Activated CD4-positive, alpha-beta T cell treated with anti-CD3 and anti-CD28 coated beads for 36 hours (primary cell): ENCODE measurements at regions not wholly inside any gene's neighbourhood (a gene's known extent, or its start where the extent isn't known, plus 50 kb on each side); places are given as distances from the start of the nearest gene placed in this dataset.

Experiments
- ATAC-seq: fragments of 200-7000 bp; cut with Tn5 transposase; one replicate; pipeline ENCODE4 v1.10.0; 2021; ENCODE audit warnings: mild to moderate bottlenecking, moderate library complexity
- CTCF ChIA-PET: fragments of 350-600 bp; sonication (Branson Sonifier 250); formaldehyde crosslinking; loops from one replicate; lab custom pipeline; 2021; ENCODE audit warnings: antibody characterized with exemption; lab: Charles Lee
- POLR2A ChIA-PET: fragments of 350-600 bp; sonication (Branson Sonifier 250); formaldehyde crosslinking; loops from one replicate; lab custom pipeline; 2021; ENCODE audit warnings: antibody characterized with exemption, inconsistent platforms; lab: Charles Lee
- DNase-seq: peaks from one replicate; pipeline ENCODE4 v3.0.0-alpha.2; 2020
- H3K27ac Mint-ChIP-seq: one replicate; pipeline ENCODE4 v1.8.0; 2021; ENCODE audit warnings: mixed read lengths
- H3K27me3 Mint-ChIP-seq: one replicate; pipeline ENCODE4 v1.8.0; 2021; ENCODE audit warnings: mixed read lengths
- H3K36me3 Mint-ChIP-seq: one replicate; pipeline ENCODE4 v1.8.0; 2021; ENCODE audit warnings: low read depth, mixed read lengths
- H3K4me1 Mint-ChIP-seq: one replicate; pipeline ENCODE4 v1.8.0; 2021; ENCODE audit warnings: mixed read lengths
- H3K4me3 Mint-ChIP-seq: one replicate; pipeline ENCODE4 v1.8.0; 2021; ENCODE audit warnings: mild to moderate bottlenecking, moderate library complexity, mixed read lengths
- H3K9me3 Mint-ChIP-seq: one replicate; pipeline ENCODE4 v1.8.0; 2021; ENCODE audit warnings: low read depth, mixed read lengths
- intact Hi-C, 2 experiments: fragments of 100-400 bp; cut with DNase I in 1 of 2; cut with micrococcal nuclease in 1 of 2; formaldehyde crosslinking; loops; one replicate each; pipeline versions ENCODE4 v1.14.2 to v1.15.1; 2022 to 2024; cut with DNase I, micrococcal nuclease

GRCh38 chr21:17738176-17738953, 80.8 kb downstream of the C21orf91 start:
- no peak for ATAC-seq
- ChIA-PET CTCF (no interaction called here), POLR2A (no interaction called here)

GRCh38 chr21:17736072-17736471, 83.1 kb downstream of the C21orf91 start:
- no peak for ATAC-seq
- intact Hi-C loops: no loop called here
- DNase-seq: no peak
- H3K9me3 Mint-ChIP-seq: no peaks in the 10 kb centered on the region
- no peak overlapping the region for H3K4me3 Mint-ChIP-seq
- POLR2A ChIA-PET: no interaction called here
- peaks cover 5% of the 10 kb centered on the region for H3K4me1 Mint-ChIP-seq
- H3K36me3 Mint-ChIP-seq: no peaks in the 10 kb centered on the region
- CTCF ChIA-PET: interaction anchor here (1.4 kb wide), 1 partner anchor 100 kb away, joined by 3 read pairs; no protein-coding TSS in a partner anchor
- H3K27me3 Mint-ChIP-seq: no peaks in the 10 kb centered on the region
- no peak overlapping the region for H3K27ac Mint-ChIP-seq

More at GRCh38 chr21:17738176-17738953, 80.8 kb downstream of the C21orf91 start:
- H3K27me3 Mint-ChIP-seq: no peaks in the 10 kb centered on the region
- no peak for DNase-seq
- H3K27ac Mint-ChIP-seq: no peak overlapping the region
- no peak overlapping the region for H3K4me3 Mint-ChIP-seq
- intact Hi-C loops: no loop called here
- H3K4me1 Mint-ChIP-seq: peaks cover 15% of the 10 kb centered on the region
- peaks cover 3% of the 10 kb centered on the region for H3K9me3 Mint-ChIP-seq
- no peaks in the 10 kb centered on the region for H3K36me3 Mint-ChIP-seq

- no peaks in the 10 kb centered on the region for H3K27me3 Mint-ChIP-seq
- intact Hi-C loops: no loop called here
- POLR2A ChIA-PET: no interaction called here
- H3K4me3 Mint-ChIP-seq: no peak overlapping the region
- H3K9me3 Mint-ChIP-seq: no peaks in the 10 kb centered on the region
- no peaks in the 10 kb centered on the region for H3K36me3 Mint-ChIP-seq
- CTCF ChIA-PET: interaction anchor here (0.6 to 1.3 kb wide), 2 partner anchors 54 to 58 kb away, joined by 3 to 5 read pairs; no protein-coding TSS in a partner anchor
- no peak overlapping the region for H3K27ac Mint-ChIP-seq
- no peaks in the 10 kb centered on the region for H3K4me1 Mint-ChIP-seq
- ATAC-seq: no peak
- DNase-seq: no peak
These were observed 85.9 kb downstream of the C21orf91 start for GRCh38 chr21:17733209-17733608.

GRCh38 chr21:17732306-17732705, 86.8 kb downstream of the C21orf91 start:
- ATAC-seq (no peak), DNase-seq (no peak)
- Mint-ChIP-seq H3K4me3 (no peak overlapping the region), H3K27me3 (no peaks in the 10 kb centered on the region), H3K27ac (no peak overlapping the region), H3K9me3 (no peaks in the 10 kb centered on the region), H3K36me3 (no peaks in the 10 kb centered on the region), H3K4me1 (no peaks in the 10 kb centered on the region)
- intact Hi-C loops: no loop called here
- POLR2A ChIA-PET: no interaction called here
- CTCF ChIA-PET: interaction anchor here (1.3 kb wide), 1 partner anchor 53 kb away, joined by 5 read pairs; no protein-coding TSS in a partner anchor

GRCh38 chr21:17731554-17731953, 87.6 kb downstream of the C21orf91 start:
- intact Hi-C loops: no loop called here
- no peak for ATAC-seq

GRCh38 chr21:17730782-17731181, 88.4 kb downstream of the C21orf91 start:
- intact Hi-C loops: no loop called here
- CTCF ChIA-PET: no interaction called here
- H3K4me3 Mint-ChIP-seq: no peak overlapping the region
- H3K27ac Mint-ChIP-seq: no peak overlapping the region
- POLR2A ChIA-PET: no interaction called here
- ATAC-seq (no peak), DNase-seq (no peak)
- no peaks in the 10 kb centered on the region for H3K36me3 Mint-ChIP-seq
- H3K27me3 Mint-ChIP-seq: no peaks in the 10 kb centered on the region
- no peaks in the 10 kb centered on the region for H3K4me1 Mint-ChIP-seq
- no peaks in the 10 kb centered on the region for H3K9me3 Mint-ChIP-seq

More at GRCh38 chr21:17731554-17731953, 87.6 kb downstream of the C21orf91 start:
- no peaks in the 10 kb centered on the region for H3K4me1 Mint-ChIP-seq
- no peaks in the 10 kb centered on the region for H3K36me3 Mint-ChIP-seq
- H3K4me3 Mint-ChIP-seq: no peak overlapping the region
- no peak for DNase-seq
- H3K9me3 Mint-ChIP-seq: no peaks in the 10 kb centered on the region
- no peaks in the 10 kb centered on the region for H3K27me3 Mint-ChIP-seq
- ChIA-PET POLR2A (no interaction called here), CTCF (no interaction called here)
- no peak overlapping the region for H3K27ac Mint-ChIP-seq

- no peaks in the 10 kb centered on the region for H3K4me1 Mint-ChIP-seq
- no peak overlapping the region for H3K27ac Mint-ChIP-seq
- H3K36me3 Mint-ChIP-seq: no peaks in the 10 kb centered on the region
- DNase-seq (no peak), ATAC-seq (no peak)
- POLR2A ChIA-PET: no interaction called here
- no peak overlapping the region for H3K4me3 Mint-ChIP-seq
- CTCF ChIA-PET: no interaction called here
- intact Hi-C loops: no loop called here
- no peaks in the 10 kb centered on the region for H3K9me3 Mint-ChIP-seq
- H3K27me3 Mint-ChIP-seq: no peaks in the 10 kb centered on the region
These were observed 89.7 kb downstream of the C21orf91 start for GRCh38 chr21:17729455-17729854.

GRCh38 chr21:17727361-17727760, 91.8 kb downstream of the C21orf91 start:
- Mint-ChIP-seq H3K4me3 (no peak overlapping the region), H3K27ac (no peak overlapping the region), H3K27me3 (no peaks in the 10 kb centered on the region), H3K36me3 (no peaks in the 10 kb centered on the region), H3K9me3 (no peaks in the 10 kb centered on the region), H3K4me1 (no peaks in the 10 kb centered on the region)
- intact Hi-C loops: no loop called here
- POLR2A ChIA-PET: no interaction called here
- CTCF ChIA-PET: no interaction called here
- no peak for ATAC-seq
- no peak for DNase-seq

- Mint-ChIP-seq H3K36me3 (no peaks in the 10 kb centered on the region), H3K4me1 (no peaks in the 10 kb centered on the region), H3K9me3 (no peaks in the 10 kb centered on the region), H3K4me3 (no peak overlapping the region), H3K27ac (no peak overlapping the region), H3K27me3 (no peaks in the 10 kb centered on the region)
- POLR2A ChIA-PET: no interaction called here
- ATAC-seq (no peak), DNase-seq (no peak)
- CTCF ChIA-PET: no interaction called here
- intact Hi-C loops: no loop called here
These were observed 92.9 kb downstream of the C21orf91 start for GRCh38 chr21:17726047-17726829.

GRCh38 chr21:17725339-17725738, 93.8 kb downstream of the C21orf91 start:
- Mint-ChIP-seq H3K4me3 (no peak overlapping the region), H3K4me1 (no peaks in the 10 kb centered on the region), H3K36me3 (no peaks in the 10 kb centered on the region), H3K27me3 (no peaks in the 10 kb centered on the region), H3K9me3 (no peaks in the 10 kb centered on the region), H3K27ac (no peak overlapping the region)
- DNase-seq (no peak), ATAC-seq (no peak)
- ChIA-PET CTCF (no interaction called here), POLR2A (no interaction called here)
- intact Hi-C loops: no loop called here

GRCh38 chr21:17712887-17713286, 100.2 kb upstream of the BTG3 start:
- Mint-ChIP-seq H3K27me3 (no peaks in the 10 kb centered on the region), H3K4me3 (no peak overlapping the region), H3K36me3 (peaks cover 3% of the 10 kb centered on the region), H3K9me3 (peaks cover 8% of the 10 kb centered on the region), H3K4me1 (peaks cover 13% of the 10 kb centered on the region), H3K27ac (no peak overlapping the region)
- ChIA-PET POLR2A (no interaction called here), CTCF (no interaction called here)
- intact Hi-C loops: no loop called here
- ATAC-seq (no peak), DNase-seq (no peak)

- Mint-ChIP-seq H3K4me1 (peaks cover 13% of the 10 kb centered on the region), H3K9me3 (peaks cover 8% of the 10 kb centered on the region), H3K27ac (no peak overlapping the region), H3K4me3 (no peak overlapping the region), H3K27me3 (no peaks in the 10 kb centered on the region), H3K36me3 (peaks cover 3% of the 10 kb centered on the region)
- ATAC-seq (no peak), DNase-seq (no peak)
- intact Hi-C loops: no loop called here
- ChIA-PET POLR2A (no interaction called here), CTCF (no interaction called here)
These were observed 99.2 kb upstream of the BTG3 start for GRCh38 chr21:17711896-17712295.
